ENCODE measurements at regions not wholly inside any gene's neighbourhood (a gene's known extent, or its start where the extent isn't known, plus 50 kb on each side); places are given as distances from the start of the nearest gene placed in this dataset.

- no peak for DNase-seq
Measured at GRCh38 chr10:81031774-81032173, 494.1 kb downstream of the SH2D4B start.

- DNase-seq, result no peak
Measured at GRCh38 chr10:81034383-81034782, 496.7 kb downstream of the SH2D4B start.

- no peak for DNase-seq
Measured at GRCh38 chr10:81036257-81036656, 498.6 kb downstream of the SH2D4B start.

GRCh38 chr10:81040031-81040430, 502.3 kb downstream of the SH2D4B start:
- no peak for DNase-seq

- no peak for DNase-seq
Measured at GRCh38 chr10:81040940-81041339, 503.2 kb downstream of the SH2D4B start.

- DNase-seq, result no peak
Measured at GRCh38 chr10:81042647-81043046, 504.9 kb downstream of the SH2D4B start.

GRCh38 chr10:81065474-81065873, 527.8 kb downstream of the SH2D4B start:
- DNase-seq, result no peak

GRCh38 chr10:81068460-81068859, 530.8 kb downstream of the SH2D4B start:
- no peak for DNase-seq

- no peak for DNase-seq
Measured at GRCh38 chr10:81071087-81071796, 533.5 kb downstream of the SH2D4B start.

GRCh38 chr10:81073155-81073554, 535.5 kb downstream of the SH2D4B start:
- no peak for DNase-seq

GRCh38 chr10:81081887-81082620, 544.4 kb downstream of the SH2D4B start:
- DNase-seq, result no peak

- DNase-seq, result no peak
Measured at GRCh38 chr10:81082621-81083376, 545.1 kb downstream of the SH2D4B start.

- no peak for DNase-seq
Measured at GRCh38 chr10:81093056-81093455, 555.4 kb downstream of the SH2D4B start.

GRCh38 chr10:81095238-81095637, 557.5 kb downstream of the SH2D4B start:
- DNase-seq, result no peak

- DNase-seq, result no peak
Measured at GRCh38 chr10:81096558-81096957, 558.9 kb downstream of the SH2D4B start.

GRCh38 chr10:81101062-81101461, 563.4 kb downstream of the SH2D4B start:
- DNase-seq, result no peak

- no peak for DNase-seq
Measured at GRCh38 chr10:81104494-81104893, 566.8 kb downstream of the SH2D4B start.

GRCh38 chr10:81108516-81109199, 571.0 kb downstream of the SH2D4B start:
- DNase-seq, result no peak

- no peak for DNase-seq
Measured at GRCh38 chr10:81109200-81109752, 571.6 kb downstream of the SH2D4B start.

- no peak for DNase-seq
Measured at GRCh38 chr10:81116201-81116600, 578.5 kb downstream of the SH2D4B start.

GRCh38 chr10:81116990-81117389, 579.3 kb downstream of the SH2D4B start:
- no peak for DNase-seq

GRCh38 chr10:81127931-81128330, 590.2 kb downstream of the SH2D4B start:
- no peak for DNase-seq

- DNase-seq, result no peak
Measured at GRCh38 chr10:81130014-81130413, 592.3 kb downstream of the SH2D4B start.

All from HCEC 1CT (cell line).